K562 (cell line): ENCODE measurements at regions not wholly inside any gene's neighbourhood (a gene's known extent, or its start where the extent isn't known, plus 50 kb on each side); places are given as distances from the start of the nearest gene placed in this dataset.

Source experiments
- ARHGAP35 ChIP-seq: fragments of 450-650 bp; IDR thresholded peaks from 2 replicates; pipeline ENCODE4 v1.6.1; 2018; ENCODE audit not compliant: partially characterized antibody
- BRCA1 ChIP-seq, 2 experiments: fragments of 450-650 bp in 1 of 2; sonication (generic) in 1 of 2; formaldehyde crosslinking in 1 of 2; IDR thresholded peaks; 2 replicates each; pipeline versions ENCODE4 v1.5.0 to v1.6.1; 2017 to 2020; ENCODE audit warnings: mild to moderate bottlenecking in 1 of 2, missing genetic modification reagents in 1 of 2
- C11orf30 ChIP-seq: fragments of 450-650 bp; IDR thresholded peaks from 2 replicates; pipeline ENCODE4 v1.6.1; 2016; ENCODE audit warnings: low read depth, mild to moderate bottlenecking
- CC2D1A ChIP-seq: fragments of 450-650 bp; IDR thresholded peaks from 2 replicates; pipeline ENCODE4 v1.6.1; 2017; ENCODE audit warnings: mild to moderate bottlenecking
- FOXA1 ChIP-seq: fragments of 450-650 bp; IDR thresholded peaks from 2 replicates; pipeline ENCODE4 v1.6.1; 2016; ENCODE audit warnings: mild to moderate bottlenecking, borderline replicate concordance
- GATAD2B ChIP-seq: fragments of 450-650 bp; IDR thresholded peaks from 2 replicates; pipeline ENCODE4 v1.6.1; 2017; ENCODE audit warnings: mild to moderate bottlenecking, borderline replicate concordance
- HDAC6 ChIP-seq: IDR thresholded peaks from 2 replicates; pipeline ENCODE4 v1.6.1; 2012; ENCODE audit warnings: low read depth, mild to moderate bottlenecking, control low read depth, inconsistent platforms, low read length, moderate library complexity
- KDM5B ChIP-seq: fragments of 200-600 bp; sonication (generic); IDR thresholded peaks from 2 replicates; pipeline ENCODE4 v1.6.1; 2012; ENCODE audit warnings: low read depth, mild to moderate bottlenecking, moderate library complexity, low read length, control low read depth, inconsistent platforms; ENCODE audit not compliant: insufficient replicate concordance
- MAFF ChIP-seq: IDR thresholded peaks from 2 replicates; pipeline ENCODE4 v1.6.1; 2012; ENCODE audit warnings: low read length, improper control_type of control experiment
- MCM7 ChIP-seq, 2 experiments: fragments of 450-650 bp; IDR thresholded peaks; 2 replicates each; pipeline ENCODE4 v1.6.1; 2016 to 2018
- MYNN ChIP-seq, 2 experiments: sonication (generic); formaldehyde crosslinking in 1 of 2; IDR thresholded peaks; 2 replicates each; pipeline versions ENCODE4 v1.5.0 to v1.6.1; 2016 to 2020; ENCODE audit warnings: antibody characterized with exemption in 1 of 2, missing genetic modification reagents in 1 of 2
- NR2F6 ChIP-seq: fragments of 450-650 bp; formaldehyde crosslinking; IDR thresholded peaks from 2 replicates; pipeline ENCODE4 v1.4.0; 2020; ENCODE audit warnings: mild to moderate bottlenecking
- PHF8 ChIP-seq: fragments of 200-600 bp; sonication (generic); IDR thresholded peaks from 2 replicates; pipeline ENCODE4 v1.6.1; 2012; ENCODE audit warnings: mixed run types, mild to moderate bottlenecking, inconsistent platforms, low read length, moderate library complexity, borderline replicate concordance
- RUNX1 ChIP-seq: sonication (generic); IDR thresholded peaks from 2 replicates; pipeline ENCODE4 v1.6.1; 2016; ENCODE audit warnings: antibody characterized with exemption, low read depth
- SIN3B ChIP-seq: fragments of 450-650 bp; IDR thresholded peaks from 2 replicates; pipeline ENCODE4 v1.6.1; 2017; ENCODE audit warnings: low read depth, mild to moderate bottlenecking, moderate library complexity
- SMARCB1 ChIP-seq: IDR thresholded peaks from 2 replicates; pipeline ENCODE4 v1.6.1; 2011; ENCODE audit warnings: improper control_type of control experiment, low read depth; ENCODE audit not compliant: insufficient read length
- SRF ChIP-seq, 2 experiments: fragments of 250-450, 450-650 bp in 1 of 2; sonication (Bioruptor Pico) in 1 of 2; sonication (generic) in 1 of 2; formaldehyde crosslinking; IDR thresholded peaks; 2 replicates each; pipeline versions ENCODE4 v1.5.0 to v1.5.1; 2020 to 2022; ENCODE audit warnings: mild to moderate bottlenecking in 1 of 2, missing genetic modification reagents in 1 of 2
- ZNF24 ChIP-seq: fragments of 450-650 bp; IDR thresholded peaks from 2 replicates; pipeline ENCODE4 v1.6.1; 2016
- ZNF431 ChIP-seq: sonication (generic); formaldehyde crosslinking; IDR thresholded peaks from 2 replicates; pipeline ENCODE4 v1.8.0; 2022; ENCODE audit warnings: mild to moderate bottlenecking, missing genetic modification reagents
- ZNF707 ChIP-seq: fragments of 250-450 bp; sonication (Bioruptor Pico); conservative IDR thresholded peaks from 2 replicates; pipeline ENCODE4 v1.8.0; 2022; ENCODE audit warnings: inconsistent platforms, mild to moderate bottlenecking, moderate library complexity
- ZNF717 ChIP-seq: fragments of 250-450 bp; sonication (Bioruptor Pico); IDR thresholded peaks from 2 replicates; pipeline ENCODE4 v1.5.0; 2021
- TF ChIP-seq, protein P1 (sequence below), 2 experiments: fragments of 450-650 bp in 1 of 2; sonication (generic) in 1 of 2; formaldehyde crosslinking in 1 of 2; IDR thresholded peaks; 2 replicates each; pipeline versions ENCODE4 v1.7.1 to v1.9.0; 2016 to 2022; ENCODE audit warnings: inconsistent platforms in 1 of 2, mild to moderate bottlenecking in 1 of 2, missing genetic modification reagents in 1 of 2

DNA sequence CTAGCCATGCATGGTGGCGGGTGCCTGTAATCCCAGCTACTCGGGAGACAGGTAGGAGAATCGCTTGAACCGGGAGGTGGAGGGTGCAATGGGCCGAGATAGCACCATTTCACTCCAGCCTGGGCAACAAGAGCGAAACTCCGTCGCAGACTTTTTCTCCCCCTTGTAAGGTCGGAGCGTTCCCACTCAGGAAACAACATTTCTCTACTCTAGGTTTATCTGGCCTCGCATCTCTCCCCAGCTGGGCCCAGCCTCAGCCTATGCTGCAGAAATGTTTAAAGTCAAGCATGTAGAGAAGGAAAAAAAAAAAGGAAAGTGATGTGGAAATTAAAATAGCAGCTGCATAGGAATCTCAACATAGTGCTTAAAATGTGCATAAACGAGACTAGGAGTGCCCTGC lies 172.3 kb downstream of the TRIM27 start (continued):
- TF ChIP-seq, protein P1, sequence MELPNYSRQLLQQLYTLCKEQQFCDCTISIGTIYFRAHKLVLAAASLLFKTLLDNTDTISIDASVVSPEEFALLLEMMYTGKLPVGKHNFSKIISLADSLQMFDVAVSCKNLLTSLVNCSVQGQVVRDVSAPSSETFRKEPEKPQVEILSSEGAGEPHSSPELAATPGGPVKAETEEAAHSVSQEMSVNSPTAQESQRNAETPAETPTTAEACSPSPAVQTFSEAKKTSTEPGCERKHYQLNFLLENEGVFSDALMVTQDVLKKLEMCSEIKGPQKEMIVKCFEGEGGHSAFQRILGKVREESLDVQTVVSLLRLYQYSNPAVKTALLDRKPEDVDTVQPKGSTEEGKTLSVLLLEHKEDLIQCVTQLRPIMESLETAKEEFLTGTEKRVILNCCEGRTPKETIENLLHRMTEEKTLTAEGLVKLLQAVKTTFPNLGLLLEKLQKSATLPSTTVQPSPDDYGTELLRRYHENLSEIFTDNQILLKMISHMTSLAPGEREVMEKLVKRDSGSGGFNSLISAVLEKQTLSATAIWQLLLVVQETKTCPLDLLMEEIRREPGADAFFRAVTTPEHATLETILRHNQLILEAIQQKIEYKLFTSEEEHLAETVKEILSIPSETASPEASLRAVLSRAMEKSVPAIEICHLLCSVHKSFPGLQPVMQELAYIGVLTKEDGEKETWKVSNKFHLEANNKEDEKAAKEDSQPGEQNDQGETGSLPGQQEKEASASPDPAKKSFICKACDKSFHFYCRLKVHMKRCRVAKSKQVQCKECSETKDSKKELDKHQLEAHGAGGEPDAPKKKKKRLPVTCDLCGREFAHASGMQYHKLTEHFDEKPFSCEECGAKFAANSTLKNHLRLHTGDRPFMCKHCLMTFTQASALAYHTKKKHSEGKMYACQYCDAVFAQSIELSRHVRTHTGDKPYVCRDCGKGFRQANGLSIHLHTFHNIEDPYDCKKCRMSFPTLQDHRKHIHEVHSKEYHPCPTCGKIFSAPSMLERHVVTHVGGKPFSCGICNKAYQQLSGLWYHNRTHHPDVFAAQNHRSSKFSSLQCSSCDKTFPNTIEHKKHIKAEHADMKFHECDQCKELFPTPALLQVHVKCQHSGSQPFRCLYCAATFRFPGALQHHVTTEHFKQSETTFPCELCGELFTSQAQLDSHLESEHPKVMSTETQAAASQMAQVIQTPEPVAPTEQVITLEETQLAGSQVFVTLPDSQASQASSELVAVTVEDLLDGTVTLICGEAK (IDR thresholded peaks at IDR 0.05): peak; percentile 35
- TF ChIP-seq, protein P1 (CRISPR knock-in tag; IDR thresholded peaks at IDR 0.05): no peak
- TF ChIP-seq SIN3B: no peak
- no peak for TF ChIP-seq NR2F6
- no peak for TF ChIP-seq C11orf30
- no peak for TF ChIP-seq ZNF24
- TF ChIP-seq MCM7 (IDR thresholded peaks at IDR 0.05): no peak
- TF ChIP-seq ARHGAP35: no peak
- TF ChIP-seq MYNN (IDR thresholded peaks at IDR 0.05): peak; percentile 62; the same call in 1 of the 2 replicates
- no peak for TF ChIP-seq MYNN (CRISPR knock-in tag; IDR thresholded peaks at IDR 0.05)
- TF ChIP-seq BRCA1 (IDR thresholded peaks at IDR 0.05): no peak
- no peak for TF ChIP-seq BRCA1 (CRISPR knock-in tag; IDR thresholded peaks at IDR 0.05)
- no peak for TF ChIP-seq SMARCB1
- no peak; the same call in 1 of the 2 replicates for TF ChIP-seq PHF8
- no peak for TF ChIP-seq GATAD2B
- no peak for TF ChIP-seq ZNF717
- TF ChIP-seq HDAC6: no peak
- TF ChIP-seq MAFF: no peak
- TF ChIP-seq SRF (CRISPR knock-in tag; IDR thresholded peaks at IDR 0.05): 0 out of 4 replicates have a peak, but pooled peaks of 1 of the 2 experiments have one; percentile 16
- TF ChIP-seq KDM5B: no peak
- TF ChIP-seq FOXA1: no peak
- TF ChIP-seq RUNX1: no peak
- TF ChIP-seq ZNF431: no peak
- TF ChIP-seq ZNF707: no peak
- no peak for TF ChIP-seq CC2D1A
